ENCODE measurements at regions not wholly inside any gene's neighbourhood (a gene's known extent, or its start where the extent isn't known, plus 50 kb on each side); places are given as distances from the start of the nearest gene placed in this dataset.

DNA sequence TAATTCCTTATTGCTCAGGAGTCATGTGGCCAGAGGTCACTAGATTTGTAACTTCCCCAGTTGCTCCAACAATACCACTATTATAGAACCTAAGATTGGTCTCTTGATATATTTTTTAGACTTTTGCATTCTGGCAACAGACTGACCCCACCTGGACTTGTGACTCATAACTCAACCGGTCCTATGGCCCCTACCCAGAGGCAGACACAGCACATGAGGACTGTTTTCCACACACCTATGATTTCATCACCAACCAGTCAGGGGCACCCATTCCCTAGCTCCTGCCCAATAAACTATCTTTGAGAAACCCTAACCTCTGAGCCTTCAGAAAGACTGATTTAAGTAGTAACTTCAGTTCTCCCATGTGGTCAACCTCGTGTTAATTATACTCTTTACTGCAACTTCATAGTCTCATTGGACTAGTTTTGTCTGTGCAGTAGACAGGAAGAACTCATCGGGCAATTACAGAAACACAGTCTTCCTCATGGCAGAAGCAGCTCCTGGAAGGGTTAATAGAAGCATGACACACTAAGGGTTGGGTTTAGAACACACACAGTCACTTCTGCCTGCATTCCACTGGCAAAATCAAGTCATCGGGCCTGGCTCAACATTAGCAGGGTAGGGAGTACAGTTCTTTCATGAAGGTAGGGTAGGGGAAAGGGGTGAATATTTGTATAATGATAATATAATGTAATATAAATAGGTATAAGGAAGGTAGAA lies 251.8 kb downstream of the UQCRFS1 start:
- Histone ChIP-seq H3K27ac (no peak overlapping the region), H3K4me3 (no peak overlapping the region), H3K27me3 (replicated peaks in 1 of 7) (no peaks in the 10 kb centered on the region), H3K4me1 (no peaks in the 10 kb centered on the region), H3K36me3 (no peaks in the 10 kb centered on the region), H3K9me3 (peaks cover 0 to 14% (median 0%) of the 10 kb centered on the region in 8 donors)
- 74 to 87% (median 81%) methylated on average over 4 of the region's 4 CpGs for WGBS, 5 donors
- TF ChIP-seq POLR2A (IDR thresholded peaks at IDR 0.05), result no peak
- TF ChIP-seq, protein P1, sequence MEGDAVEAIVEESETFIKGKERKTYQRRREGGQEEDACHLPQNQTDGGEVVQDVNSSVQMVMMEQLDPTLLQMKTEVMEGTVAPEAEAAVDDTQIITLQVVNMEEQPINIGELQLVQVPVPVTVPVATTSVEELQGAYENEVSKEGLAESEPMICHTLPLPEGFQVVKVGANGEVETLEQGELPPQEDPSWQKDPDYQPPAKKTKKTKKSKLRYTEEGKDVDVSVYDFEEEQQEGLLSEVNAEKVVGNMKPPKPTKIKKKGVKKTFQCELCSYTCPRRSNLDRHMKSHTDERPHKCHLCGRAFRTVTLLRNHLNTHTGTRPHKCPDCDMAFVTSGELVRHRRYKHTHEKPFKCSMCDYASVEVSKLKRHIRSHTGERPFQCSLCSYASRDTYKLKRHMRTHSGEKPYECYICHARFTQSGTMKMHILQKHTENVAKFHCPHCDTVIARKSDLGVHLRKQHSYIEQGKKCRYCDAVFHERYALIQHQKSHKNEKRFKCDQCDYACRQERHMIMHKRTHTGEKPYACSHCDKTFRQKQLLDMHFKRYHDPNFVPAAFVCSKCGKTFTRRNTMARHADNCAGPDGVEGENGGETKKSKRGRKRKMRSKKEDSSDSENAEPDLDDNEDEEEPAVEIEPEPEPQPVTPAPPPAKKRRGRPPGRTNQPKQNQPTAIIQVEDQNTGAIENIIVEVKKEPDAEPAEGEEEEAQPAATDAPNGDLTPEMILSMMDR (IDR thresholded peaks at IDR 0.05 in 8 of 11, conservative IDR thresholded peaks at IDR 0.05 in 3 of 11), result no peak
- TF ChIP-seq POLR2AphosphoS5 (IDR thresholded peaks at IDR 0.05), result no peak
- intact Hi-C loops (cut with DNase I; ENCODE audit: low total_unique reads), result no loop called here
- DNase-seq, result no peak

DNA sequence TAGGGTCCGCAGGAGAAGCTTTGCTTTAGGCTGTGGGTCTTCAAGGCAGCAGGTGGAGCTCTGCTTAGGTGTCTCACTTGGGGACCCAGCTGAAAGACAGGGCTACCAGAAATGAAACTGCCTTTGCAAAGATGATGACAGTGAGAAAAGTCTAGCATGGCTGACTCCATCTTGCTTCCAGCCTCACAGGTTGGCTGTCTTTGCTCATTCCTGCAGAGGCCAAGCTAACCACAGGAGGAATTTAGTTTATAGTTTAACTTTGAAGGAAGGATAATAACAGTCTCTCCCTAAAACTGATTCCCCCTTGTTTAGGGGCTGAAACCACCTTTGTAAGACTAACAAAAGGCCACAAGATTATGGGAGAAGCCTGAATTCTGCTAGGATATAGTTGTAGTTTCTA lies 252.4 kb downstream of the UQCRFS1 start:
- 80 to 90% (median 89%) methylated on average over 1 of the region's 1 CpG for WGBS, 5 donors
- Histone ChIP-seq H3K9me3 (peaks cover 0 to 14% (median 2%) of the 10 kb centered on the region in 8 donors), H3K36me3 (no peaks in the 10 kb centered on the region), H3K27me3 (replicated peaks in 1 of 7) (no peaks in the 10 kb centered on the region), H3K27ac (no peak overlapping the region), H3K4me1 (no peaks in the 10 kb centered on the region), H3K4me3 (no peak overlapping the region)
- intact Hi-C loops (cut with DNase I; ENCODE audit: low total_unique reads), result no loop called here
- TF ChIP-seq POLR2AphosphoS5 (IDR thresholded peaks at IDR 0.05), result no peak
- TF ChIP-seq, protein P1 (IDR thresholded peaks at IDR 0.05 in 8 of 11, conservative IDR thresholded peaks at IDR 0.05 in 3 of 11), result no peak
- TF ChIP-seq POLR2A (IDR thresholded peaks at IDR 0.05), result no peak
- DNase-seq, result no peak

DNA sequence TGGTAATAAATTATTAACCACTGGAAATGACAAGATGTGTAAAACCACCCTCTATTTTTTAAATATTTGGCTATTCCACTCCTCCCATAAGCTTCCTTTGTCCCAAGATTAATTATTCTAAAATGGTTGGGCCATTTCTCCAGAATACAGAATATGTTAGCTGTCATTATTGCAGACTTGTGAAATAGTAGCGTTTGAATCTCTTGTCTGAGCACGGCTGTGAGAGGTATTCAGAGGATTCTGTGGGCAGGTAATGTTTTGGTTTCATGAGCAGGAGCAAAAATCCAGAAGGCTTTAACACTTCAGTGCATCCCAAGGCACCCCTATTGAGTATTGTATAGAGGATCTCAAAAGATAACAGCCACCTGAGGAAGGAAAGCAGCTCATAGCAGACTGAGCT lies 256.0 kb downstream of the UQCRFS1 start:
- DNase-seq, result no peak
- Histone ChIP-seq H3K27me3 (replicated peaks in 1 of 7) (no peaks in the 10 kb centered on the region), H3K36me3 (no peaks in the 10 kb centered on the region), H3K4me3 (no peak overlapping the region), H3K27ac (no peak overlapping the region), H3K9me3 (peaks cover 0 to 36% (median 9%) of the 10 kb centered on the region in 8 donors), H3K4me1 (no peaks in the 10 kb centered on the region)
- WGBS, 5 donors, result 78 to 90% (median 83%) methylated on average over 2 of the region's 2 CpGs
- intact Hi-C loops (cut with DNase I; ENCODE audit: low total_unique reads), result no loop called here
- TF ChIP-seq, protein P1 (IDR thresholded peaks at IDR 0.05 in 8 of 11, conservative IDR thresholded peaks at IDR 0.05 in 3 of 11), result no peak
- TF ChIP-seq POLR2AphosphoS5 (IDR thresholded peaks at IDR 0.05), result no peak
- TF ChIP-seq POLR2A (IDR thresholded peaks at IDR 0.05), result no peak

DNA sequence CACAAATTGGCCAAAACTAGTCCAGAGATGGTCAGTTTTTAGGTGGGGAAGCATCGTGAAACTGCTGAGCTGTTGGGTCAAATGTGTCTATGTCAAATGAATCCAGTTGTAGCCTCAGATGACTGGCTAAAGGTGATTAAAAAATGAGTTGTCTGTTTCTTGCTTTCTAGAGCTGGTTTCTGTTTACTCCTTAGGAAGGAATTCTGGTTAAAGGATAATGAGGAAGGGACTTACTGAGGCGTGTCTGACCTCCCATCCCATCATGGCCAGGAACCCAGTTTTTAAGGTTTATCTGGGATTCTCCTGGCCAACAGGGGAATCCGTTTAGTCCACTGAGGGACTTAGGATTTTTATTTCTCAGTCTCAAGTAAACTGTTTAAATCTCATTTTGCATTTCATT lies 256.5 kb downstream of the UQCRFS1 start:
- 66 to 85% (median 77%) methylated on average over 3 of the region's 3 CpGs for WGBS, 5 donors
- Histone ChIP-seq H3K27ac (no peak overlapping the region), H3K4me1 (no peaks in the 10 kb centered on the region), H3K27me3 (replicated peaks in 1 of 7) (no peaks in the 10 kb centered on the region), H3K9me3 (peaks cover 0 to 36% (median 9%) of the 10 kb centered on the region in 8 donors), H3K4me3 (no peak overlapping the region), H3K36me3 (no peaks in the 10 kb centered on the region)
- TF ChIP-seq, protein P1 (IDR thresholded peaks at IDR 0.05 in 8 of 11, conservative IDR thresholded peaks at IDR 0.05 in 3 of 11), result no peak
- TF ChIP-seq POLR2AphosphoS5 (IDR thresholded peaks at IDR 0.05) (no peak), POLR2A (IDR thresholded peaks at IDR 0.05) (no peak)
- intact Hi-C loops (cut with DNase I; ENCODE audit: low total_unique reads), result no loop called here
- DNase-seq, result no peak

Data from spleen (tissue), 11 donors.